ELR (cell line): ENCODE measurements at regions not wholly inside any gene's neighbourhood (a gene's known extent, or its start where the extent isn't known, plus 50 kb on each side); places are given as distances from the start of the nearest gene placed in this dataset.

Experiments used
- DNase-seq: peaks from one replicate; pipeline ENCODE4 v3.0.0-alpha.2; 2015; ENCODE audit warnings: low read depth

- DNase-seq: no peak
Measured at GRCh38 chr16:62652441-62653120, 616.3 kb upstream of the CDH8 start.

- DNase-seq: no peak
Measured at GRCh38 chr16:62648256-62648655, 612.0 kb upstream of the CDH8 start.

- no peak for DNase-seq
Measured at GRCh38 chr16:62644030-62644812, 608.0 kb upstream of the CDH8 start.

- DNase-seq: no peak
Measured at GRCh38 chr16:62642677-62643076, 606.4 kb upstream of the CDH8 start.

- DNase-seq: no peak
Measured at GRCh38 chr16:62639890-62640289, 603.7 kb upstream of the CDH8 start.

GRCh38 chr16:62638964-62639870, 603.0 kb upstream of the CDH8 start:
- no peak for DNase-seq

- DNase-seq: no peak
Measured at GRCh38 chr16:62638324-62638911, 602.2 kb upstream of the CDH8 start.

- no peak for DNase-seq
Measured at GRCh38 chr16:62625326-62625725, 589.1 kb upstream of the CDH8 start.

- DNase-seq: no peak
Measured at GRCh38 chr16:62620275-62620674, 584.0 kb upstream of the CDH8 start.

GRCh38 chr16:62615526-62615925, 579.3 kb upstream of the CDH8 start:
- no peak for DNase-seq

GRCh38 chr16:62610291-62610690, 574.1 kb upstream of the CDH8 start:
- DNase-seq: no peak

- DNase-seq: no peak
Measured at GRCh38 chr16:62602790-62603189, 566.6 kb upstream of the CDH8 start.

GRCh38 chr16:62597875-62598274, 561.6 kb upstream of the CDH8 start:
- DNase-seq: no peak

GRCh38 chr16:62596584-62596983, 560.3 kb upstream of the CDH8 start:
- no peak for DNase-seq

- DNase-seq: no peak
Measured at GRCh38 chr16:62596125-62596524, 559.9 kb upstream of the CDH8 start.

GRCh38 chr16:62586128-62586862, 550.1 kb upstream of the CDH8 start:
- no peak for DNase-seq

GRCh38 chr16:62585041-62585545, 548.9 kb upstream of the CDH8 start:
- DNase-seq: no peak

GRCh38 chr16:62583414-62583813, 547.2 kb upstream of the CDH8 start:
- DNase-seq: no peak

- no peak for DNase-seq
Measured at GRCh38 chr16:62573466-62573865, 537.2 kb upstream of the CDH8 start.

- no peak for DNase-seq
Measured at GRCh38 chr16:62568926-62569325, 532.7 kb upstream of the CDH8 start.

GRCh38 chr16:62565706-62566105, 529.5 kb upstream of the CDH8 start:
- DNase-seq: no peak
